GM10248 (cell line): ENCODE measurements at regions not wholly inside any gene's neighbourhood (a gene's known extent, or its start where the extent isn't known, plus 50 kb on each side); places are given as distances from the start of the nearest gene placed in this dataset.
"Not testable (repeated sequence)": the region's sequence is repeated elsewhere in the genome, so short reads cannot be mapped to it uniquely, and the experiment has no call there.

Experiments used
- CTCF ChIA-PET: fragments of 300-600 bp; sonication (Branson Sonifier 250); formaldehyde crosslinking; extraction: SDS; loops from one replicate; lab custom pipeline; 2021; ENCODE audit warnings: antibody characterized with exemption; lab: Yijun Ruan, JAX
- POLR2A ChIA-PET: fragments of 350-650 bp; sonication (Branson Sonifier 250); formaldehyde crosslinking; extraction: SDS; loops from one replicate; lab custom pipeline; 2020; ENCODE audit warnings: antibody characterized with exemption; lab: Yijun Ruan, JAX
- DNase-seq: peaks from one replicate; pipeline ENCODE4 v3.0.0; 2012; ENCODE audit errors: extremely low spot score
- CTCF ChIP-seq: IDR thresholded peaks from 2 replicates; pipeline ENCODE4 v1.5.1; 2012; ENCODE audit warnings: mild to moderate bottlenecking, low read depth; ENCODE audit errors: extremely low read depth, missing control alignments, control extremely low read depth

- TF ChIP-seq CTCF, result no peak
- POLR2A ChIA-PET, result no interaction called here
- CTCF ChIA-PET, result interaction anchor here (1.6 kb wide), 1 partner anchor 10 kb away, joined by 3 read pairs; no protein-coding TSS in a partner anchor
- DNase-seq, result no peak
These were observed 152.6 kb upstream of the MEX3C start for GRCh38 chr18:51350081-51350480.

- CTCF ChIA-PET, result no interaction called here
- DNase-seq, result no peak
These were observed 158.4 kb upstream of the MEX3C start for GRCh38 chr18:51355841-51356240.

GRCh38 chr18:51360301-51360700 is 162.8 kb upstream of the MEX3C start:
- POLR2A ChIA-PET, DNase-seq: not testable (repeated sequence)
- CTCF ChIA-PET, result interaction anchor here (1.4 kb wide), 1 partner anchor 15 kb away, joined by 4 read pairs; no protein-coding TSS in a partner anchor

More at GRCh38 chr18:51355841-51356240, 158.4 kb upstream of the MEX3C start:
- TF ChIP-seq CTCF, result no peak
- POLR2A ChIA-PET, result no interaction called here

GRCh38 chr18:51361130-51361860 is 163.8 kb upstream of the MEX3C start:
- ChIA-PET CTCF (no interaction called here), POLR2A (no interaction called here)
- no peak for DNase-seq
- no peak for TF ChIP-seq CTCF

GRCh38 chr18:51363384-51363783 is 165.9 kb upstream of the MEX3C start:
- POLR2A ChIA-PET, result no interaction called here
- DNase-seq, result no peak
- CTCF ChIA-PET, result no interaction called here

GRCh38 chr18:51370996-51371395 is 173.5 kb upstream of the MEX3C start:
- ChIA-PET CTCF (no interaction called here), POLR2A (no interaction called here)
- TF ChIP-seq CTCF, result no peak

More at GRCh38 chr18:51363384-51363783, 165.9 kb upstream of the MEX3C start:
- no peak for TF ChIP-seq CTCF

GRCh38 chr18:51371929-51372328 is 174.4 kb upstream of the MEX3C start:
- ChIA-PET CTCF (no interaction called here), POLR2A (no interaction called here)
- no peak for DNase-seq
- TF ChIP-seq CTCF, result no peak

More at GRCh38 chr18:51370996-51371395, 173.5 kb upstream of the MEX3C start:
- DNase-seq, result no peak
